H1 (cell line): ENCODE measurements at regions not wholly inside any gene's neighbourhood (a gene's known extent, or its start where the extent isn't known, plus 50 kb on each side); places are given as distances from the start of the nearest gene placed in this dataset.

Experiments
- CTCF ChIA-PET: fragments of 300-600 bp; sonication (Branson Sonifier 250); formaldehyde crosslinking; loops from one replicate; lab custom pipeline; 2021; ENCODE audit not compliant: partially characterized antibody; lab: Charles Lee
- POLR2A ChIA-PET: fragments of 300-600 bp; sonication (Branson Sonifier 250); formaldehyde crosslinking; loops from one replicate; lab custom pipeline; 2021; ENCODE audit warnings: inconsistent platforms; ENCODE audit not compliant: partially characterized antibody; lab: Charles Lee
- DNase-seq, 2 experiments: peaks; one replicate each; pipeline versions ENCODE4 v3.0.0 to v3.0.0-alpha.2; 2010 to 2022; ENCODE audit warnings: low spot score in 2 of 2, low read depth in 1 of 2, mixed read lengths in 1 of 2
- FAIRE-seq: peaks from 2 replicates; lab custom pipeline; 2011; peaks lifted over from hg19 to GRCh38; lab: Jason Lieb, UNC
- H2AFZ ChIP-seq: 2 replicates; pipeline ENCODE4 v1.8.1; 2012; ENCODE audit warnings: low read length, inconsistent platforms
- H2AK5ac ChIP-seq: 2 replicates; pipeline ENCODE4 v1.6.1; 2013; ENCODE audit warnings: low read depth, low read length
- H2BK120ac ChIP-seq: replicated peaks from 2 replicates; pipeline ENCODE3; 2013; ENCODE audit warnings: low read depth, low read length, inconsistent platforms
- H2BK12ac ChIP-seq: 2 replicates; pipeline ENCODE4 v1.6.1; 2013; ENCODE audit warnings: low read depth, low read length
- H2BK15ac ChIP-seq: 2 replicates; pipeline ENCODE4 v1.6.1; 2013; ENCODE audit warnings: low read length
- H2BK20ac ChIP-seq: 2 replicates; pipeline ENCODE4 v1.6.1; 2013; ENCODE audit warnings: low read length
- H2BK5ac ChIP-seq: 2 replicates; pipeline ENCODE4 v1.6.1; 2013; ENCODE audit warnings: low read depth, low read length
- H3K14ac ChIP-seq: 2 replicates; pipeline ENCODE4 v1.6.1; 2013; ENCODE audit warnings: inconsistent platforms; ENCODE audit not compliant: insufficient read length
- H3K18ac ChIP-seq: 2 replicates; pipeline ENCODE4 v1.6.1; 2013; ENCODE audit warnings: low read length; ENCODE audit errors: extremely low read depth
- H3K23ac ChIP-seq: 2 replicates; pipeline ENCODE4 v1.6.1; 2013; ENCODE audit warnings: inconsistent platforms; ENCODE audit not compliant: insufficient read length
- H3K23me2 ChIP-seq: 2 replicates; pipeline ENCODE4 v1.6.1; 2013; ENCODE audit warnings: low read depth, low read length
- H3K27ac ChIP-seq: 2 replicates; pipeline ENCODE4 v1.6.1; 2011; ENCODE audit warnings: low read depth, low read length, inconsistent platforms
- H3K27me3 ChIP-seq, 4 experiments: replicated peaks in 1 of 4; 1 replicate in 1 of 4; 2 replicates in 3 of 4; pipeline versions ENCODE4 v1.6.1 to v1.8.1; 2011 to 2013; ENCODE audit warnings: low read length in 3 of 4, mild to moderate bottlenecking in 3 of 4, inconsistent platforms in 2 of 4, mixed read lengths in 2 of 4, moderate library complexity in 1 of 4; ENCODE audit not compliant: control insufficient read depth in 3 of 4, insufficient read depth in 3 of 4; ENCODE audit errors: extremely low read depth in 1 of 4
- H3K36me3 ChIP-seq, 4 experiments: 2 replicates each; pipeline versions ENCODE4 v1.6.1 to v1.8.1; 2011 to 2013; ENCODE audit warnings: mild to moderate bottlenecking in 4 of 4, low read length in 3 of 4, moderate library complexity in 2 of 4, control low read depth in 1 of 4, inconsistent platforms in 1 of 4; ENCODE audit not compliant: insufficient read depth in 4 of 4, control insufficient read depth in 2 of 4
- H3K4ac ChIP-seq: replicated peaks from 2 replicates; pipeline ENCODE3; 2013; ENCODE audit warnings: low read length, low read depth, mixed read lengths, inconsistent platforms; ENCODE audit not compliant: insufficient read length
- H3K4me1 ChIP-seq, 4 experiments: replicated peaks in 1 of 4; 1 replicate in 1 of 4; 2 replicates in 3 of 4; pipeline versions ENCODE4 v1.6.1 to v1.8.1; 2011 to 2013; ENCODE audit warnings: low read length in 3 of 4, inconsistent platforms in 2 of 4, mixed read lengths in 1 of 4; ENCODE audit not compliant: insufficient read depth in 4 of 4, control insufficient read depth in 3 of 4
- H3K4me2 ChIP-seq, 2 experiments: 2 replicates each; pipeline versions ENCODE4 v1.6.1 to v1.8.1; 2011 to 2013; ENCODE audit warnings: low read depth in 2 of 2, low read length in 2 of 2, control low read depth in 1 of 2, inconsistent platforms in 1 of 2, mild to moderate bottlenecking in 1 of 2; ENCODE audit not compliant: insufficient read depth in 1 of 2
- H3K4me3 ChIP-seq, 4 experiments: fragments of 200-600, 300-600 bp in 1 of 4; sonication (generic), shearing (Covaris generic), sonication (Bioruptor Twin) in 1 of 4; 2 replicates each; pipeline versions ENCODE4 v1.5.1 to v1.8.1; 2011 to 2016; ENCODE audit warnings: low read length in 4 of 4, low read depth in 3 of 4, control low read depth in 2 of 4, inconsistent platforms in 2 of 4, mild to moderate bottlenecking in 2 of 4, mixed read lengths in 1 of 4, moderate library complexity in 1 of 4; ENCODE audit not compliant: insufficient read depth in 2 of 4; ENCODE audit errors: extremely low read depth in 1 of 4
- H3K56ac ChIP-seq: replicated peaks from 2 replicates; pipeline ENCODE3; 2013; ENCODE audit warnings: low read depth, mild to moderate bottlenecking, mixed read lengths, low read length, inconsistent platforms; ENCODE audit not compliant: insufficient read length
- H3K79me1 ChIP-seq: 2 replicates; pipeline ENCODE4 v1.6.1; 2013; ENCODE audit warnings: low read depth, low read length, control low read depth
- H3K79me2 ChIP-seq, 2 experiments: 2 replicates each; pipeline versions ENCODE4 v1.6.1 to v1.8.1; 2012 to 2013; ENCODE audit warnings: low read length in 2 of 2, mild to moderate bottlenecking in 2 of 2, inconsistent platforms in 1 of 2; ENCODE audit not compliant: insufficient read depth in 2 of 2, control insufficient read depth in 1 of 2
- H3K9ac ChIP-seq, 4 experiments: replicated peaks in 1 of 4; 1 replicate in 1 of 4; 2 replicates in 3 of 4; pipeline versions ENCODE4 v1.6.1 to v1.8.1; 2011 to 2013; ENCODE audit warnings: low read depth in 3 of 4, low read length in 3 of 4, control low read depth in 2 of 4, mild to moderate bottlenecking in 2 of 4, moderate library complexity in 2 of 4, inconsistent platforms in 1 of 4; ENCODE audit errors: extremely low read depth in 1 of 4
- H3K9me3 ChIP-seq, 2 experiments: 2 replicates each; pipeline versions ENCODE4 v1.6.1 to v1.8.1; 2012 to 2013; ENCODE audit warnings: mild to moderate bottlenecking in 2 of 2, moderate library complexity in 2 of 2, control low read depth in 1 of 2, inconsistent platforms in 1 of 2, low read depth in 1 of 2, low read length in 1 of 2, mixed read lengths in 1 of 2; ENCODE audit not compliant: insufficient read depth in 2 of 2
- H4K20me1 ChIP-seq, 2 experiments: replicated peaks in 1 of 2; 2 replicates each; pipeline versions ENCODE3 to v1.8.1; 2011 to 2013; ENCODE audit warnings: inconsistent platforms in 2 of 2, low read length in 2 of 2, mild to moderate bottlenecking in 1 of 2; ENCODE audit not compliant: insufficient read depth in 2 of 2, control insufficient read depth in 1 of 2
- H4K5ac ChIP-seq: 2 replicates; pipeline ENCODE4 v1.6.1; 2013; ENCODE audit warnings: low read length, low read depth, mixed read lengths, inconsistent platforms; ENCODE audit not compliant: insufficient read length
- H4K8ac ChIP-seq: 2 replicates; pipeline ENCODE4 v1.8.0; 2013; ENCODE audit warnings: mild to moderate bottlenecking, moderate library complexity, low read length, inconsistent platforms; ENCODE audit not compliant: insufficient read depth; ENCODE audit errors: extremely low read depth
- H4K91ac ChIP-seq: replicated peaks from 2 replicates; pipeline ENCODE3; 2013; ENCODE audit warnings: low read length, mixed read lengths, inconsistent platforms; ENCODE audit not compliant: insufficient read length
- SRF ChIP-seq: IDR thresholded peaks from 2 replicates; pipeline ENCODE4 v1.6.1; 2011; ENCODE audit warnings: mild to moderate bottlenecking, low read depth, low read length, moderate library complexity
- WGBS, 2 experiments: shearing (Covaris generic) in 1 of 2; methylation state at CpG; one replicate each; pipeline versions ENCODE4 v1.1.6 to v1.1.7; 2013 to 2015; ENCODE audit warnings: low lambda C conversion rate in 2 of 2, mixed read lengths in 2 of 2, inconsistent platforms in 1 of 2, low coverage in 1 of 2, missing lambda C conversion rate in 1 of 2; ENCODE audit not compliant: insufficient replicate concordance in 2 of 2, insufficient coverage in 1 of 2, insufficient read length in 1 of 2; ENCODE audit errors: extremely low coverage in 1 of 2, missing lambda C conversion rate in 1 of 2; 5-methylcytosine and 5-hydroxymethylcytosine counted together

- H3K79me1 ChIP-seq, result no peaks in the 10 kb centered on the region
- ChIA-PET POLR2A (no interaction called here), CTCF (no interaction called here)
Observed at GRCh38 chr2:147156970-147157369, 687.9 kb upstream of the ACVR2A start.

More at GRCh38 chr2:147156970-147157369, 687.9 kb upstream of the ACVR2A start:
- Histone ChIP-seq H2BK15ac (no peak overlapping the region), H3K27me3 (no peaks in the 10 kb centered on the region), H2BK5ac (no peak overlapping the region), H3K36me3 (no peaks in the 10 kb centered on the region), H2BK20ac (no peak overlapping the region), H3K4me1 (no peaks in the 10 kb centered on the region), H2BK120ac (no peak overlapping the region), H3K9me3 (no peaks in the 10 kb centered on the region), H3K79me2 (no peaks in the 10 kb centered on the region), H3K56ac (no peak overlapping the region), H3K23ac (no peak overlapping the region), H4K8ac (no peak overlapping the region; the same call in 1 of the 2 replicates), H4K20me1 (no peaks in the 10 kb centered on the region), H3K27ac (no peak overlapping the region), H4K91ac (no peak overlapping the region), H3K18ac (no peak overlapping the region), H2AFZ (no peak overlapping the region), H3K4me2 (no peak overlapping the region), H3K4ac (no peak overlapping the region), H3K4me3 (no peak overlapping the region), H2BK12ac (no peak overlapping the region), H3K14ac (no peak overlapping the region), H3K23me2 (no peaks in the 10 kb centered on the region), H3K9ac (no peak overlapping the region), H2AK5ac (no peak overlapping the region), H4K5ac (no peak overlapping the region)
- no peak for TF ChIP-seq SRF
- 100% methylated on average over 2 of the region's 3 CpGs; no CpG with 5 or more reads in 1 of the 2 experiments for WGBS, 2 experiments
- FAIRE-seq (no peak), DNase-seq (no peak)
